Activated CD8-positive, alpha-beta memory T cell treated with anti-CD3 and anti-CD28 coated beads, Interleukin-2, amount 50 U/mL, for 48 hours (primary cell): ENCODE measurements at regions not wholly inside any gene's neighbourhood (a gene's known extent, or its start where the extent isn't known, plus 50 kb on each side); places are given as distances from the start of the nearest gene placed in this dataset.

Source experiments
- DNase-seq: peaks from one replicate; pipeline ENCODE4 v3.0.0-alpha.2; 2020

DNA sequence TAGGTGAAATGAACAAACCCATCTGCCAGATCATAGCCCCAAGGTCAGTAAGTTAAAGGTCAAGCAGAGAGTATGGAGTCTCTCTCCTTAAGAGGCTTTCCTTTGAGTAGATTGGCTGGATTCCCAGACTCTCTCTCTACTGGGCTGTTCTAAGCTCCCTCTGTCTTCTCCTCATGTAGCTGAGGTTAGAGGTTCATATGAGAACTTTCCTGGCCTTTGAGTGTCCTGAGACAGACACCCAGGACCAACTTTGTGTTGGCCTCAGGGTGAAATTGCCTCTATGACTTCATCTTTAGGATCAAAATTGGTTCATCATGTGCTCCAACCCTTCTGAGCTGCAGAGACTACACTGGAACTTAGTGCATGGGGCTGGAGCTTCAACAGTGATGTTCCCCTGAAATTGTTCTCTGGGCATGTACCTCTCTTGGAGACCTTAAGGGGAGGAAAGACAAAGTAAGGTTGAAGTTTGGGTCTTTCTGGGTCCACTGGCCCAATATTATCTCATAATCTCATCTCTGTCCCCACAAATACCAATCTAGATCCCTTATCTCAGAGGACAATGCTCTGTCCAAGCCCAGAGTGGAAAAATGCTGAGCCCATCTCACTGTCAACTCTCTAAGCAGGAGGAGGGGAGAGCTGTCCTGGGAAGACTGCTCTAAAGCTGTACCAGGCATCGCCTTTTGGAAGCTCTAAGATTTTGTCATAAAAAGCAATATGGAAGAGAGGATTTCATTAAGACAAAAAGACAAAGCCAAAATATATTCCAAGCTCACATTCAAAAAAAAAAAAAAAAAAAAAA lies 177.3 kb upstream of the ARL4C start:
- no peak for DNase-seq

- DNase-seq, result no peak
Observed at GRCh38 chr2:234673501-234673900, 176.6 kb upstream of the ARL4C start.

GRCh38 chr2:234672498-234673150 lies 175.7 kb upstream of the ARL4C start:
- no peak for DNase-seq

GRCh38 chr2:234671716-234672115 lies 174.8 kb upstream of the ARL4C start:
- no peak for DNase-seq

- DNase-seq, result no peak
Observed at GRCh38 chr2:234671231-234671630, 174.3 kb upstream of the ARL4C start.

DNA sequence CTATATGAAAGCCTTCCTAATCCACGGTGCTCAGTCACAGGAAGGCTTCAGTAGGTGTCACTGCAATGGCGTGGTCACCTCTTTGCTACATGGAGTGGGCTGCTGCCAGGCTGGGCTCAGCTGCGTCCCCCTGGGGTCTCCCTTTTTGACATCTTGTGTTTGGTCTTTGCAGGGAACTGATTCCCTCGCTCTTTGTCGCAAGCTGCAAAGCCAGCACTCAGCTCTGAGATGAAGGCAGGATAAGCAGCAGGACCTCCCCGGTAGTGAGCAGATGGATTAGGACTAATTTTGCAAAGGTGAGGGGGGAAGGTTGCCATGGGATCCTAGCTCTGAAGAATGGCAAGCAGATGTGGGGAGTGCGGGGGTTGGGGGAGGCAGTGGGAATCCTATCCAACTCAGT lies 173.9 kb upstream of the ARL4C start:
- no peak for DNase-seq

GRCh38 chr2:234670052-234670451 lies 173.2 kb upstream of the ARL4C start:
- no peak for DNase-seq

DNA sequence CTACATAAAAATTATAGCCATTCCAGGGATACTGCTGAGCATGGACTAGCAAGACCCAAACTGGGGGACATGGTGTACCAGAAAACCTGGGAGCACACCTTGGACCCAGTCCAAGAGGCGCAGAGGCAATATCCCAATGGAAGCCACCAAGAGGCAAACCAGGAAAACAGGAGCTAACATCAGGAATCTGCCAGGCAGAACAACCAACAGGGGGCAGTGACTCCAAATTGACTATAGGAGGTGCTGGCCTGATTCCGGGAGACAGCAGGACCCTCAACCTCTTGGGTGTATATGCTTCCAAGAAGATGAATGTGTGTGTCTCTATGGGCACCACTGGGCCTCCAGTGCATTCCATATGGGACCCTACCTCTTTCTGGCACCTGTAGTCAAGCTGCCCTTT lies 172.7 kb upstream of the ARL4C start:
- DNase-seq, result no peak

- DNase-seq, result no peak
Observed at GRCh38 chr2:234669001-234669400, 172.1 kb upstream of the ARL4C start.

GRCh38 chr2:234666911-234667310 lies 170.0 kb upstream of the ARL4C start:
- DNase-seq, result no peak

GRCh38 chr2:234665304-234665703 lies 168.4 kb upstream of the ARL4C start:
- DNase-seq, result no peak

GRCh38 chr2:234661849-234662248 lies 165.0 kb upstream of the ARL4C start:
- no peak for DNase-seq

GRCh38 chr2:234661175-234661574 lies 164.3 kb upstream of the ARL4C start:
- no peak for DNase-seq

- DNase-seq, result no peak
Observed at GRCh38 chr2:234655706-234656105, 158.8 kb upstream of the ARL4C start.

DNA sequence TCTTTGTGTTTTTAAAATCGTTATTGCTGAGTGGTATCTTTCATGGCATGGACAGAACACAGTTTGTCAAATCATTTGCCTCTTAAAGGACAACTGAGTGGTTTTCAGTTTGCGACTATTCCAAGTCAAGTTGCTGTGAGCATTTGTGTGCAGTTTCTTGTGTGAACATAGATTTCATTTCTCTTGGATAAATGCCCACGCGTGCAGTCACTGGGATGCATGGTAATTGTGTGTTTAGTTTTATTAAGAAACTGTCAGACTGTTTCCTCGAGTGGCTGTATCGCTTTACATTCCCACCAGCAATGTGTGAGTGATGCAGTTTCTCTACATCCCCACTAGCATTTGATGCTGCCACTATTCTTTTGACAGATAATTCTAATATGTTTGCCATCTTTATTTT lies 154.0 kb upstream of the ARL4C start:
- no peak for DNase-seq

- no peak for DNase-seq
Observed at GRCh38 chr2:234649951-234650350, 153.1 kb upstream of the ARL4C start.

- DNase-seq, result no peak
Observed at GRCh38 chr2:234643407-234643806, 146.5 kb upstream of the ARL4C start.

- no peak for DNase-seq
Observed at GRCh38 chr2:234641086-234641485, 144.2 kb upstream of the ARL4C start.

DNA sequence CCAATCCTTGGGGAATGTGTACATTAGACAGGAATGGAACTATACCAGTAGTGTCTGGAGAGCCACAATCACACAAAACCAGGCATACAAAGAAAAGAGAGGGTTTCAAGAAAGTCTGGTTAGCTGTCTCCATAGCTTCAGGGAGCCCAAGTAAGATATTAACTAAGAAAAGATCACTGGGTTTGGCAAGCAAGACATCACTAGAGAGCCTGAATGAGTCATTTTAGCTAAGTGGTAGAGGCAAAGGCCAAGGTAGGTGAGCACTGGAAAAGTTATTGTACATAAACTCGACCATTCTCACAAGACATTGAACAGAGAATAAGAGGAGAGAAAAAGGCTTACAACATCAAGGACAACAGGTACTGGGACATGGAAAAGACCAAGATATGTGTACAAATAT lies 143.8 kb upstream of the ARL4C start:
- DNase-seq, result no peak

DNA sequence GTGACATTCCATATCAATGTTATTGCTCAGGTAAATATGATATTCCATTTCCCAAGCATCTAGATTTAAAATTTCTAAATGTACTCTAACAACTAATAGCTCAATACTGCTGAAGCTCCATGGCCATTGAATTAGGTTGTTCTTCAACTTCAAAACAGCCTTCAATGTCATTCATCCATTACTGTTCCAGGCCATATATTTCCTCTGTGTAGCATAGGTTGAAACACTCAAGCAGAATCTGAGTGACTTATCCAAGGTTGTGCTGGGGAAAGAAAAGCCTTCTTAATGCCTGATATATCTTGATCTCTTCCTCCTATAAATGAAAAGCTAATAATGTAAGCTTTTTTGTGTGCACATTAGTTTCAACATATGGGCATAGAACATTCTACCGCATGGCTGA lies 142.1 kb upstream of the ARL4C start:
- DNase-seq, result no peak

DNA sequence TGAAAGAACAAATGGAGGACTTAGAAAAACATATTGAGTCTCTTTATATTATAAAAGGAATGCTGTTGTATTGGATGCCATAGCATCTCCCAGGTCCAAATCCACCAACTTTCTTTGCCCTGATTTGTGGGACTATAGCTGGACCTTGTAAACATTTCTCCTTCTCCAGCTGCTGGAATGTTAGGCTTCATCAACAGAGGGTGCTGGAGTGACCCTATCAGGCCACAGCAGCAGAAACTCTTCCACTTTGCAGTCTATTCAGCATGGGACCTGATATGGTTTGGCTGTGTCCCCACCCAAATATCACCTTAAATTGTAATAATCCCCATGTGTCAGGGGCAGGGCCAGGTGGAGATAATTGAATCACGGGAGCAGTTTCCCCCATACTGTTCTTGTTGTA lies 138.4 kb upstream of the ARL4C start:
- DNase-seq, result no peak

DNA sequence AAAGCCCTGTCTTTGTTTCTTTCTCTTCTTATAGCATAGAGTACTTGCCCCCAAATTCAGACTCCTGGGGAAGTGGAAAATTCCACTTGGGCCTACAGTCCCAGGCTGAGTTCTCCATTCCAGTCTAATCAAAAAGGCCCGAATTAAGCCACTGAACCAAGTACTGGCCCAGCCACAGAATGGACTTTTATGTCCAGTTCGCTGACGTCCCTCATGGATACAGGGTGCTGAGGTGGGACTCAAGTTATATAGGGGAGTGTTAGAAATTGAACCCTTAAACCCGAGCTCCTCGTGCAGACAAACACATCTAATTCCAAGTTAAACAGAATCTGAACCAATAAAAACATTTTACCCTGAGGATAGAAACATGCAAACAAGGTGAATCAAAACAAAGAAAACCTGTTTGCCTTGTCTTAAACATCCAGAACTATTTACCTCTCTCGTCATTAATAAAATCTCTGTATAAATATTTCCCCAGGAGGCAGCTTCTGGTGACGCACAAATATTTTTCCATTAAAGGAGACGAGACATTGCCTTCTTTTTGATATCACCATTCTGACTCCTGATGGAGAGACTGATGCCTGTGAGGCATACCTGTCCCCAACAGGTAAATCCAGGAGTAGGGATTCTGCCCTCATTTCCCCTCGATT lies 136.8 kb upstream of the ARL4C start:
- no peak for DNase-seq

- no peak for DNase-seq
Observed at GRCh38 chr2:234632527-234633391, 135.9 kb upstream of the ARL4C start.
